ENCODE measurements at regions not wholly inside any gene's neighbourhood (a gene's known extent, or its start where the extent isn't known, plus 50 kb on each side); places are given as distances from the start of the nearest gene placed in this dataset.

GRCh38 chr16:9481747-9482730 lies 390.6 kb downstream of the HAPSTR1 start:
- no peak for DNase-seq

- no peak for DNase-seq
Measured at GRCh38 chr16:9484426-9484825, 393.0 kb downstream of the HAPSTR1 start.

GRCh38 chr16:9484881-9485280 lies 393.4 kb downstream of the HAPSTR1 start:
- no peak for DNase-seq

- no peak for DNase-seq
Measured at GRCh38 chr16:9489835-9490467, 398.5 kb downstream of the HAPSTR1 start.

- no peak for DNase-seq
Measured at GRCh38 chr16:9495824-9496223, 404.4 kb downstream of the HAPSTR1 start.

GRCh38 chr16:9497750-9498149 lies 406.3 kb downstream of the HAPSTR1 start:
- DNase-seq, result no peak

- DNase-seq, result no peak
Measured at GRCh38 chr16:9499941-9500593, 408.6 kb downstream of the HAPSTR1 start.

GRCh38 chr16:9500872-9501271 lies 409.4 kb downstream of the HAPSTR1 start:
- no peak for DNase-seq

GRCh38 chr16:9503251-9503984 lies 412.0 kb downstream of the HAPSTR1 start:
- DNase-seq, result no peak

- DNase-seq, result no peak
Measured at GRCh38 chr16:9508328-9508936, 417.0 kb downstream of the HAPSTR1 start.

GRCh38 chr16:9509663-9510062 lies 418.2 kb downstream of the HAPSTR1 start:
- no peak for DNase-seq

- DNase-seq, result no peak
Measured at GRCh38 chr16:9511389-9511788, 419.9 kb downstream of the HAPSTR1 start.

GRCh38 chr16:9516444-9516843 lies 425.0 kb downstream of the HAPSTR1 start:
- no peak for DNase-seq

GRCh38 chr16:9518051-9518450 lies 426.6 kb downstream of the HAPSTR1 start:
- no peak for DNase-seq

GRCh38 chr16:9518581-9518980 lies 427.1 kb downstream of the HAPSTR1 start:
- no peak for DNase-seq

- no peak for DNase-seq
Measured at GRCh38 chr16:9521749-9522370, 430.4 kb downstream of the HAPSTR1 start.

- DNase-seq, result no peak
Measured at GRCh38 chr16:9522614-9523013, 431.2 kb downstream of the HAPSTR1 start.

GRCh38 chr16:9523994-9524393 lies 432.6 kb downstream of the HAPSTR1 start:
- no peak for DNase-seq

- DNase-seq, result no peak
Measured at GRCh38 chr16:9525037-9525436, 433.6 kb downstream of the HAPSTR1 start.

GRCh38 chr16:9526791-9527190 lies 435.3 kb downstream of the HAPSTR1 start:
- DNase-seq, result no peak

GRCh38 chr16:9527976-9528375 lies 436.5 kb downstream of the HAPSTR1 start:
- no peak for DNase-seq

GRCh38 chr16:9528511-9529079 lies 437.2 kb downstream of the HAPSTR1 start:
- DNase-seq, result no peak

Measured in HCEC 1CT (cell line).